GM12892 (cell line): ENCODE measurements at regions not wholly inside any gene's neighbourhood (a gene's known extent, or its start where the extent isn't known, plus 50 kb on each side); places are given as distances from the start of the nearest gene placed in this dataset.
"Not testable (repeated sequence)": the region's sequence is repeated elsewhere in the genome, so short reads cannot be mapped to it uniquely, and the experiment has no call there.

Experiments
- DNase-seq: peaks from one replicate; pipeline ENCODE4 v3.0.0; 2011; ENCODE audit not compliant: insufficient read length
- FAIRE-seq: peaks from 2 replicates; lab custom pipeline; 2011; peaks lifted over from hg19 to GRCh38; lab: Jason Lieb, UNC
- POLR2A ChIP-seq: IDR thresholded peaks from 2 replicates; pipeline ENCODE4 v1.6.1; 2011; ENCODE audit warnings: low read depth, low read length, control low read depth
- POLR2AphosphoS5 ChIP-seq: IDR thresholded peaks from 2 replicates; pipeline ENCODE4 v1.6.1; 2011; ENCODE audit warnings: low read depth, low read length, control low read depth
- TAF1 ChIP-seq: IDR thresholded peaks from 2 replicates; pipeline ENCODE4 v1.6.1; 2011; ENCODE audit warnings: low read depth, mild to moderate bottlenecking, control low read depth, low read length, borderline replicate concordance

- DNase-seq: no peak
- TF ChIP-seq POLR2AphosphoS5 (no peak), POLR2A (no peak), TAF1 (no peak)
- no peak for FAIRE-seq
Measured at GRCh38 chr1:229896306-229896705, 170.7 kb upstream of the GALNT2 start.

DNA sequence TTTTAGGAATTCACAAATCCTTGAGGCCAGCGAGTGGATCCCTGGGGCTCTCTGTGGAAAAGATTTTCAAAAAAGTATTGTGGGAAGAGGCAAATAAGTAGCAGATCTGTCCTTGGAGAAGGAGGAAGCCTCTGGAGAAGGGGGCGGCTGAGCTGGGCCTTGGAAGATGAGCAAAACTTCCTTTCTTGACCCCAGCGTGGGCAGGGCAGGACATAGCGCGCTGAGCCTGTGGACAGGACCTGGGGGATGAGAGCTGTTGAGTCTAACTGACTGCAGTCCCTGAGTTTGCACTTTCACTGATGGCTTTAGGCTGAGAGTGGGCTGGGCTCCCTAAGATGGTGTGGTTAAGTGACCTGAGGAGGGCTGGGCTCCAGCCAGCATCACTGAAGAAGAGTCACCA lies 170.2 kb upstream of the GALNT2 start:
- DNase-seq: no peak
- TF ChIP-seq POLR2A (no peak), TAF1 (no peak), POLR2AphosphoS5 (no peak)
- no peak for FAIRE-seq

DNA sequence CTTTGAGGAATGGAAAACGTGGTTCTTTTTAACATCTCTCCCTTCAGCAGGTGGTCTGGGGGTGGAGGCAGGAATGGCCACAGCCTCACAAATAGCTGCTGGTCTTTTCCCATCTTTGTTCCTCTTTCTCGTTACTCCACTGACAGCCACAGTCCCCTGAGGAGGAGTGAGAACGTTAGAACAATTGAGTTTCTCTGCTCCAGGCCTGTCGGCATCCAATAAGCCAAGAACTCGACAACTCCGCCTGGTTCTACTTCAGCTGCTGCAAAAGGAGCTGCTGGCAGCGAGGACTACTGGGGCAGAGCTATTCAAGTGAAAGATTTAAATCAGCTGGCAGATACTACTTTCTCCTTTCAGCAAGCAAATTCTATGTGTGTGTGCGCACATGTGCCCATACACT lies 169.5 kb upstream of the GALNT2 start:
- no peak for TF ChIP-seq POLR2AphosphoS5
- no peak for TF ChIP-seq TAF1
- no peak for TF ChIP-seq POLR2A
- FAIRE-seq (no peak), DNase-seq (no peak)

DNA sequence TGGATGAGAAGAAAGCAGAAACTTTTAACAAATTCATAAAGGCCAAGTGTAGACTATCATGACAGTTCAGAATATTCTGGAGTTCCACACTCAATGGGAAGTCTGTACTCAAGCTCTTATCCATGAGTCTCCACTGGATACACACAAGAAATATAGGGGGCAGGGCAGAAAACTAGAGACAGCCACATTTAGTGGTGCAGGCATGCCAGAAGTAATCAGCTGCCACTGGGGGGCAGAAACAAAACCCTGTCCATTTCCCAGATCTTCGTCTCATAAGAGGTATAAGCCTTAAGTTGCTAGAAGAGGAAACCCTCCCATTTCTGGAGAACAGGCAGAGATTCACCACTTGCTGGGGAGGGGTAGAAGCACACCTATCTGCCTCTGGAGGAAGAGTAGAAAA lies 166.8 kb upstream of the GALNT2 start:
- no peak for DNase-seq
- no peak for TF ChIP-seq TAF1
- TF ChIP-seq POLR2AphosphoS5: no peak
- no peak for TF ChIP-seq POLR2A
- FAIRE-seq: no peak

DNA sequence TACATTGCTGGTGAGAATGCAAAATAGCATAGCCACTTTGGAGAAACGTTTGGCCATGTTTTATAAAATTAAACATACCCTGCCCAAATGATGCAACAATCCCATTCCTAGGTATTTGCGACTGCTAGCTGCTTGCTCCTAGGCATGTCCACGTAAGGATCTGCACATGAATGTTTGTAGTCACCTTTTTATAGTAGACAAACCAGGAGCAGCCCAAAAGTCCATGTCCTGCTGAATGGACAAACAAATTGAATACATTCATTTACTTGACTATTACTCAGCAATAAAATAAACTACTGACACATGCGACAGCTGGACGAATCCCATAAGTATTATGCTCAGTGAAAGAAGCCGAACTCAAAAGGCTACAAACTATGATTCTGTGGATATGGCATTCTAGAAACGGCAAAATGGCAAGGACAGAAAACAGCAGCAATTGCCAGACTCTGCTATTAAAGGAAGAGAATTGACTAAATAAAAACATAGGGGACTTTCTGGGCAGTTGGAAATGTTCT lies 161.9 kb upstream of the GALNT2 start:
- TF ChIP-seq POLR2A (no peak), POLR2AphosphoS5 (no peak), TAF1 (no peak)
- DNase-seq: no peak
- FAIRE-seq: no peak

GRCh38 chr1:229905652-229906051 lies 161.4 kb upstream of the GALNT2 start:
- DNase-seq: no peak
- TF ChIP-seq TAF1 (no peak), POLR2AphosphoS5 (no peak), POLR2A (no peak)
- FAIRE-seq: no peak

- TF ChIP-seq TAF1: no peak
- TF ChIP-seq POLR2A: no peak
- no peak for TF ChIP-seq POLR2AphosphoS5
- FAIRE-seq (no peak), DNase-seq (no peak)
Measured at GRCh38 chr1:229907884-229908638, 159.0 kb upstream of the GALNT2 start.

DNA sequence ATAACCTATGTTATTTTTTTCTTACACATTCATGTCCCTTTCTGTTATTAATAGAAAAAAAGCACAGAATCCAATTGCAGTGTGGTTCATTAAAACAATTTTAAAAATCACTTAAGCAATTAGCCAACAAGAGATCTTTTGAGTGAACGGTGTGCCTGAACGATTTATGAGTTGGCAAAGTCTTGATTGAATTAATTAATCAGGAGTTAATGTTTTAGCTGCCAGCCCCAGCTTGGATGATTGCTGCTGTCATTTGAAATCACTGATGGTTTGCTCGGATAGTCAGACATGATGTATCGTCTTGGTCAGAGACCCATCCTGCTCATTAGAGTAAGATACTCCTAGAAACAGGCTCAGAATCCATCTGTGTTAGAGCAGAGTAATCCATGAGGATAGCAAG lies 158.3 kb upstream of the GALNT2 start:
- DNase-seq: no peak
- TF ChIP-seq POLR2A (no peak), POLR2AphosphoS5 (no peak), TAF1 (no peak)
- FAIRE-seq: no peak

DNA sequence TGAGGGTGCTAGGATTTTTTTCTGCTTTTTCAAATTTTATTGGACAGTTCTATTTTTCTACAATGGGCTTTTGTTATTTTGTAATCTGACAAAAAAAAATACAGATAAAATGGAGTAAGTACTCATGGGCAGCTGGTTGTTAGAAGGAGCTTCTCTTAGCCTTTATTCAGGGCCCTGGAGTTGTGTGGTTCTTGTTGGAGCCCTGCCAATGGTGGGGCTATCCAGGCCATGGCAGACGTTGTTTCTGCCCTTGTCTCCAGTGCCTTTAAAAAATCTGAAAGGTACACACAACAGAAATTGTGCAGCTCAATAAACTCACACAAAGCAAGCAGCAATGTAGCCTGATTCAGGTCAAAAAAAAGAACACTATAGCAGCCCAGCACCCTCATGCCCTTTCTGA lies 153.5 kb upstream of the GALNT2 start:
- FAIRE-seq (no peak), DNase-seq (no peak)
- no peak for TF ChIP-seq POLR2A
- no peak for TF ChIP-seq TAF1
- no peak for TF ChIP-seq POLR2AphosphoS5

GRCh38 chr1:229919488-229919887 lies 147.6 kb upstream of the GALNT2 start:
- not testable (repeated sequence) for FAIRE-seq, DNase-seq

DNA sequence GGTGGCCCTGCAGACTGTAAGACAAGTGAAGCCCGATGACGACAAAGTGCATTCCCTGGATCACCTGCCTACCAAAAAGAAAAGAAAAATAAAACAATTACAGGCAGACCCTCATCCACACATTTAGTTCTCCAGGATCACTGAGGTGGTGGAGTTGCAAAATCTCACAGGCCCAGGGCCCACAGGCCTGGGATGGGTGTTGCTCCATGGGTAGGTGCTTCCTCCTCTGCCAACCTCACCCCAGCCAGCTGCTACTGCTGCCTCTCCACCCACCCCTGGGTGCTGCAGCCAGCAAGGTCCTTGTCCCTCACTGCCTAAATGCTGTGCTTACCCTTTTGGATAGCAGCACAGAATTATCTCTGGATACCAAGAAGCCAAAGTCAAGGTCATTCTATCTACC lies 146.4 kb upstream of the GALNT2 start:
- DNase-seq: no peak
- TF ChIP-seq POLR2AphosphoS5: no peak
- TF ChIP-seq POLR2A: no peak
- no peak for TF ChIP-seq TAF1
- FAIRE-seq: no peak

DNA sequence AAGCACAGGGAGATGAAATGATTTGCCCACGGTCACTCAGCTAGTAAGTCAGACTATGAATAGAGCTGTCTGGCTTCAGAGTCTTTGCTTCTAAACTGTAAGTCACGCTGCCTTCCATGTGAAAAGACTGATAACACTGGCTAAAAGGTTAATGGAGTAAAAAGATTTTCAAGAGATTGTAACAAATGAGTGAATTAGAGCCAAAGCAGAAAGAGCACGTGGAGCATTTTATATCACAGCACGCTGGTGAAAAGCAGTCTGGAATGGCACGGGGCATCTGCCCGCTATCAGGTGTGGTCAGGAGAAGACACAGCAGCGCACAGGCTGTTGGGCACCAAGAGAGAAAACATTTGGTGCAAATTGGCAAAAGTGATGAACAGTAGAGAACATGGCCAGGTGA lies 144.8 kb upstream of the GALNT2 start:
- DNase-seq (no peak), FAIRE-seq (no peak)
- TF ChIP-seq POLR2A (no peak), POLR2AphosphoS5 (no peak), TAF1 (no peak)

- FAIRE-seq (no peak), DNase-seq (no peak)
- TF ChIP-seq TAF1 (no peak), POLR2AphosphoS5 (no peak), POLR2A (no peak)
Measured at GRCh38 chr1:229924639-229925038, 142.4 kb upstream of the GALNT2 start.

- FAIRE-seq (no peak), DNase-seq (no peak)
- TF ChIP-seq POLR2A (no peak), POLR2AphosphoS5 (no peak), TAF1 (no peak)
Measured at GRCh38 chr1:229928767-229929166, 138.3 kb upstream of the GALNT2 start.

DNA sequence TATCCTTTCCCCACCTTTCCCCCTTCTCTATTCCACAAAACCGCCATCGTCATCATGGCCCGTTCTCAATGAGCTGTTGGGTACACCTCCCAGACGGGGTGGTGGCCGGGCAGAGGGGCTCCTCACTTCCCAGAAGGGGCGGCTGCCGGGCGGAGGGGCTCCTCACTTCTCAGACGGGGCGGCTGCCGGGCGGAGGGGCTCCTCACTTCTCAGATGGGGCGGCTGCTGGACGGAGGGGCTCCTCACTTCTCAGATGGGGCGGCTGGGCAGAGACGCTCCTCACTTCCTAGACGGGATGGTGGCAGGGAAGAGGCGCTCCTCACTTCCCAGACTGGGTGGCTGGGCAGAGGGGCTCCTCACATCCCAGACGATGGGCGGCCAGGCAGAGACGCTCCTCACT lies 135.3 kb upstream of the GALNT2 start:
- not testable (repeated sequence) for FAIRE-seq, DNase-seq

GRCh38 chr1:229935157-229935556 lies 131.9 kb upstream of the GALNT2 start:
- FAIRE-seq, DNase-seq: not testable (repeated sequence)
